SU-DHL-6 (cell line): ENCODE measurements at regions not wholly inside any gene's neighbourhood (a gene's known extent, or its start where the extent isn't known, plus 50 kb on each side); places are given as distances from the start of the nearest gene placed in this dataset.

Experiments
- H2AFZ ChIP-seq: fragments of 200-600 bp; sonication (generic); 2 replicates; pipeline ENCODE4 v1.6.1; 2014; ENCODE audit warnings: low read depth, mild to moderate bottlenecking, moderate library complexity, mixed read lengths, antibody characterized with exemption, low read length; ENCODE audit not compliant: severe bottlenecking
- H3F3A ChIP-seq: fragments of 200-600 bp; shearing (Covaris generic); 2 replicates; pipeline ENCODE4 v1.6.0; 2016; ENCODE audit warnings: antibody characterized with exemption, mild to moderate bottlenecking; ENCODE audit not compliant: insufficient read depth
- H3K27ac ChIP-seq: fragments of 200-600 bp; sonication (generic); 2 replicates; pipeline ENCODE4 v1.5.1; 2016; ENCODE audit warnings: low read depth, mild to moderate bottlenecking, low read length, moderate library complexity, mixed read lengths
- H3K27me3 ChIP-seq: fragments of 200-600 bp; sonication (generic), shearing (Covaris generic); 2 replicates; pipeline ENCODE4 v1.6.0; 2014; ENCODE audit warnings: mild to moderate bottlenecking, low read length
- H3K36me3 ChIP-seq: fragments of 200-600 bp; sonication (generic); 2 replicates; pipeline ENCODE4 v1.6.1; 2014; ENCODE audit warnings: mild to moderate bottlenecking, low read length, mixed read lengths
- H3K4me2 ChIP-seq: fragments of 300-600, 200-600 bp; shearing (Covaris generic), sonication (generic); 2 replicates; pipeline ENCODE4 v1.6.0; 2014; ENCODE audit warnings: low read length, low read depth, mild to moderate bottlenecking; ENCODE audit not compliant: poor library complexity, severe bottlenecking
- H3K4me3 ChIP-seq: fragments of 200-600 bp; sonication (generic); 2 replicates; pipeline ENCODE4 v1.5.1; 2014; ENCODE audit warnings: antibody characterized with exemption, low read length, mild to moderate bottlenecking, mixed read lengths; ENCODE audit not compliant: insufficient read depth, poor library complexity, severe bottlenecking
- H3K79me2 ChIP-seq: fragments of 200-600 bp; sonication (generic); 2 replicates; pipeline ENCODE4 v1.6.1; 2014; ENCODE audit warnings: mild to moderate bottlenecking, low read length, moderate library complexity; ENCODE audit not compliant: insufficient read depth
- H3K9ac ChIP-seq: fragments of 200-600 bp; sonication (generic); 2 replicates; pipeline ENCODE4 v1.7.0; 2014; ENCODE audit warnings: mild to moderate bottlenecking, low read length
- H3K9me2 ChIP-seq: fragments of 200-600 bp; sonication (generic); replicated peaks from 2 replicates; pipeline ENCODE4 v1.6.1; 2014; ENCODE audit warnings: low read length; ENCODE audit not compliant: insufficient read depth
- H3K9me3 ChIP-seq: fragments of 200-600 bp; sonication (generic); 2 replicates; pipeline ENCODE4 v1.6.1; 2014; ENCODE audit warnings: low read length, mixed read lengths; ENCODE audit not compliant: insufficient read depth
- H4K20me1 ChIP-seq: fragments of 200-600 bp; sonication (generic); 2 replicates; pipeline ENCODE4 v1.6.1; 2014; ENCODE audit warnings: low read depth, mild to moderate bottlenecking, antibody characterized with exemption, low read length, moderate library complexity, mixed read lengths
- CTCF ChIP-seq: fragments of 200-600 bp; sonication (generic); IDR thresholded peaks from one replicate; pipeline ENCODE4 v1.5.1; 2017; ENCODE audit warnings: antibody characterized with exemption, mild to moderate bottlenecking, low read length, moderate library complexity; ENCODE audit not compliant: insufficient read depth, poor library complexity, severe bottlenecking
- EZH2phosphoT487 ChIP-seq: fragments of 200-600 bp; sonication (generic), shearing (Covaris generic); conservative IDR thresholded peaks from 2 replicates; pipeline ENCODE4 v1.6.1; 2018; ENCODE audit warnings: mild to moderate bottlenecking, antibody characterized with exemption, low read length, moderate library complexity, mixed read lengths

GRCh38 chr1:30095051-30095450 lies 628.3 kb downstream of the MATN1 start:
- H3K9ac ChIP-seq: no peak overlapping the region
- no peak overlapping the region for H3K4me3 ChIP-seq
- no peaks in the 10 kb centered on the region for H3F3A ChIP-seq
- TF ChIP-seq EZH2phosphoT487 (no peak), CTCF (no peak)
- no peaks in the 10 kb centered on the region for H3K36me3 ChIP-seq
- peaks cover 17% of the 10 kb centered on the region; the same call in 1 of the 2 replicates for H3K9me3 ChIP-seq
- no peak overlapping the region for H2AFZ ChIP-seq
- no peak overlapping the region for H3K4me2 ChIP-seq
- H3K79me2 ChIP-seq: no peaks in the 10 kb centered on the region
- no peaks in the 10 kb centered on the region for H4K20me1 ChIP-seq
- no peaks in the 10 kb centered on the region for H3K27me3 ChIP-seq
- H3K9me2 ChIP-seq: no peaks in the 10 kb centered on the region
- H3K27ac ChIP-seq: no peak overlapping the region

- Histone ChIP-seq H3K4me2 (no peak overlapping the region), H2AFZ (no peak overlapping the region), H3K9ac (no peak overlapping the region), H3K27me3 (no peaks in the 10 kb centered on the region), H3F3A (no peaks in the 10 kb centered on the region), H3K4me3 (no peak overlapping the region), H3K27ac (no peak overlapping the region), H3K9me2 (no peaks in the 10 kb centered on the region), H3K79me2 (no peaks in the 10 kb centered on the region), H3K9me3 (peaks cover 17% of the 10 kb centered on the region; the same call in 1 of the 2 replicates), H3K36me3 (no peaks in the 10 kb centered on the region), H4K20me1 (no peaks in the 10 kb centered on the region)
- TF ChIP-seq EZH2phosphoT487 (no peak), CTCF (no peak)
Observed at GRCh38 chr1:30092051-30092858, 631.1 kb downstream of the MATN1 start.

GRCh38 chr1:30090162-30090820 lies 633.1 kb downstream of the MATN1 start:
- no peaks in the 10 kb centered on the region for H4K20me1 ChIP-seq
- H3K27ac ChIP-seq: no peak overlapping the region
- H3K4me3 ChIP-seq: no peak overlapping the region
- no peak overlapping the region for H3K4me2 ChIP-seq
- H2AFZ ChIP-seq: no peak overlapping the region
- H3K27me3 ChIP-seq: no peaks in the 10 kb centered on the region
- TF ChIP-seq EZH2phosphoT487 (no peak), CTCF (no peak)
- no peaks in the 10 kb centered on the region for H3F3A ChIP-seq
- H3K36me3 ChIP-seq: no peaks in the 10 kb centered on the region
- no peaks in the 10 kb centered on the region for H3K9me2 ChIP-seq
- H3K9me3 ChIP-seq: peaks cover 17% of the 10 kb centered on the region; the same call in 1 of the 2 replicates
- no peak overlapping the region for H3K9ac ChIP-seq
- H3K79me2 ChIP-seq: no peaks in the 10 kb centered on the region
